HepG2 (cell line): ENCODE measurements at regions not wholly inside any gene's neighbourhood (a gene's known extent, or its start where the extent isn't known, plus 50 kb on each side); places are given as distances from the start of the nearest gene placed in this dataset.

ENCODE experiments used
- ATAC-seq: fragments of 200-7000 bp; cut with Tn5 transposase; 3 replicates; pipeline ENCODE4 v1.9.1; 2020; ENCODE audit warnings: mild to moderate bottlenecking, moderate library complexity
- BruUV-seq: library from RNA; stranded (reverse); fragments of 400-500 nt; replicated peaks from 2 replicates; lab custom pipeline; 2021; lab: Mats Ljungman, UMichigan
- CTCF ChIA-PET: fragments of 300-600 bp; formaldehyde crosslinking; extraction: SDS; loops from one replicate; lab custom pipeline; 2021; ENCODE audit warnings: low total read pairs, inconsistent platforms, low intra/inter-chr PET ratio; lab: Yijun Ruan, JAX
- POLR2A ChIA-PET: fragments of 350-600 bp; sonication (Branson Sonifier 250); formaldehyde crosslinking; loops from one replicate; lab custom pipeline; 2020; ENCODE audit warnings: antibody characterized with exemption, inconsistent platforms; lab: Yijun Ruan, JAX
- DNase-seq: peaks from one replicate; pipeline ENCODE4 v3.0.0-alpha.2; 2015; ENCODE audit warnings: low spot score
- FAIRE-seq: peaks from 3 replicates; lab custom pipeline; 2011; peaks lifted over from hg19 to GRCh38; lab: Jason Lieb, UNC
- H2AFZ ChIP-seq: one replicate; pipeline ENCODE4 v1.6.1; 2011; ENCODE audit warnings: low read length, inconsistent platforms
- H3K27ac ChIP-seq: fragments of 300-600 bp; 3 replicates; pipeline ENCODE4 v1.8.0; 2011; ENCODE audit warnings: mixed run types, mild to moderate bottlenecking, mixed read lengths, low read length, inconsistent platforms; ENCODE audit not compliant: insufficient read depth; ENCODE audit errors: extremely low read length
- H3K27me3 ChIP-seq, 2 experiments: fragments of 200-600 bp in 1 of 2; 2 replicates in 1 of 2; 3 replicates in 1 of 2; pipeline versions ENCODE4 v1.6.0 to v1.8.0; 2011; ENCODE audit warnings: low read length in 2 of 2, mild to moderate bottlenecking in 2 of 2, moderate library complexity in 2 of 2, inconsistent platforms in 1 of 2; ENCODE audit not compliant: insufficient read depth in 2 of 2, control insufficient read depth in 1 of 2
- H3K36me3 ChIP-seq, 2 experiments: fragments of 200-600 bp in 1 of 2; replicated peaks in 1 of 2; 2 replicates in 1 of 2; 3 replicates in 1 of 2; pipeline versions ENCODE4 v1.5.1 to v1.8.0; 2011; ENCODE audit warnings: low read length in 2 of 2, inconsistent platforms in 1 of 2; ENCODE audit not compliant: insufficient read depth in 2 of 2, control insufficient read depth in 1 of 2
- H3K4me1 ChIP-seq: 2 replicates; pipeline ENCODE4 v1.5.1; 2012; ENCODE audit warnings: low read length, inconsistent platforms; ENCODE audit not compliant: insufficient read depth
- H3K4me2 ChIP-seq: 2 replicates; pipeline ENCODE4 v1.6.0; 2011; ENCODE audit warnings: low read depth, low read length, inconsistent platforms
- H3K4me3 ChIP-seq, 3 experiments: fragments of 200-600 bp in 1 of 3; sonication (generic), shearing (Covaris generic) in 1 of 3; replicated peaks in 1 of 3; 2 replicates each; pipeline ENCODE4 v1.5.1; 2011 to 2016; ENCODE audit warnings: low read length in 3 of 3, inconsistent platforms in 2 of 3, low read depth in 2 of 3, mild to moderate bottlenecking in 2 of 3, control low read depth in 1 of 3, mixed read lengths in 1 of 3; ENCODE audit not compliant: insufficient read depth in 1 of 3
- H3K79me2 ChIP-seq: one replicate; pipeline ENCODE4 v1.6.1; 2011; ENCODE audit warnings: low read length, inconsistent platforms; ENCODE audit not compliant: insufficient read depth
- H3K9ac ChIP-seq: 2 replicates; pipeline ENCODE4 v1.6.0; 2011; ENCODE audit warnings: mild to moderate bottlenecking, low read depth, low read length, inconsistent platforms; ENCODE audit not compliant: insufficient read depth
- H3K9me3 ChIP-seq: 2 replicates; pipeline ENCODE4 v1.5.1; 2012; ENCODE audit warnings: mild to moderate bottlenecking, low read length
- H4K20me1 ChIP-seq: 2 replicates; pipeline ENCODE4 v1.6.0; 2011; ENCODE audit warnings: inconsistent platforms, mild to moderate bottlenecking, low read length, moderate library complexity; ENCODE audit not compliant: insufficient read depth
- AHDC1 ChIP-seq: sonication (generic); formaldehyde crosslinking; IDR thresholded peaks from 2 replicates; pipeline ENCODE4 v1.5.1; 2020; ENCODE audit warnings: mild to moderate bottlenecking, missing genetic modification reagents, borderline replicate concordance
- BATF2 ChIP-seq: sonication (generic); formaldehyde crosslinking; IDR thresholded peaks from 2 replicates; pipeline ENCODE4 v1.8.0; 2022; ENCODE audit warnings: mild to moderate bottlenecking, missing genetic modification reagents, moderate library complexity
- CBX5 ChIP-seq: sonication (generic); formaldehyde crosslinking; IDR thresholded peaks from 2 replicates; pipeline ENCODE4 v1.4.0; 2020; ENCODE audit warnings: missing genetic modification reagents, borderline replicate concordance
- GMEB2 ChIP-seq: IDR thresholded peaks from 2 replicates; pipeline ENCODE4 v1.6.1; 2016; ENCODE audit warnings: missing biosample characterization, missing genetic modification reagents, low read depth
- HMG20A ChIP-seq: IDR thresholded peaks from 2 replicates; pipeline ENCODE4 v1.6.1; 2016; ENCODE audit warnings: borderline replicate concordance
- HNF4G ChIP-seq, 2 experiments: sonication (generic) in 1 of 2; formaldehyde crosslinking in 1 of 2; IDR thresholded peaks; 2 replicates each; pipeline versions ENCODE4 v1.4.0 to v1.6.1; 2011 to 2020; ENCODE audit warnings: borderline replicate concordance in 2 of 2, low read depth in 2 of 2, mild to moderate bottlenecking in 2 of 2, low read length in 1 of 2, missing genetic modification reagents in 1 of 2, moderate library complexity in 1 of 2
- KDM5A ChIP-seq: fragments of 200-600 bp; sonication (generic); IDR thresholded peaks from 2 replicates; pipeline ENCODE4 v1.7.0; 2018; ENCODE audit warnings: antibody characterized with exemption, mild to moderate bottlenecking, low read length, borderline replicate concordance
- RELA ChIP-seq: sonication (generic); formaldehyde crosslinking; IDR thresholded peaks from 2 replicates; pipeline ENCODE4 v1.4.0; 2020; ENCODE audit warnings: missing genetic modification reagents
- SCMH1 ChIP-seq: sonication (generic); formaldehyde crosslinking; IDR thresholded peaks from 2 replicates; pipeline ENCODE4 v1.9.0; 2021; ENCODE audit warnings: missing genetic modification reagents, mild to moderate bottlenecking, borderline replicate concordance
- USF2 ChIP-seq, 2 experiments: sonication (generic) in 1 of 2; formaldehyde crosslinking in 1 of 2; IDR thresholded peaks; 2 replicates each; pipeline versions ENCODE4 v1.5.1 to v1.6.1; 2011 to 2020; ENCODE audit warnings: borderline replicate concordance in 1 of 2, low read depth in 1 of 2, low read length in 1 of 2, mild to moderate bottlenecking in 1 of 2, missing genetic modification reagents in 1 of 2, moderate library complexity in 1 of 2
- ZNF274 ChIP-seq: sonication (generic); formaldehyde crosslinking; IDR thresholded peaks from 2 replicates; pipeline ENCODE4 v1.5.1; 2020; ENCODE audit warnings: mild to moderate bottlenecking, missing genetic modification reagents
- ZNF30 ChIP-seq: sonication (generic); formaldehyde crosslinking; IDR thresholded peaks from 2 replicates; pipeline ENCODE4 v1.5.0; 2020; ENCODE audit warnings: mild to moderate bottlenecking, missing genetic modification reagents
- WGBS: methylation state at CpG from one replicate; pipeline ENCODE4 v1.1.6; 2017; ENCODE audit warnings: low lambda C conversion rate; 5-methylcytosine and 5-hydroxymethylcytosine counted together
- in situ Hi-C: cut with HindIII; loops from 2 replicates; pipeline ENCODE4 v1.10.0; 2017; ENCODE audit warnings: low pct_unique_long_range_greater_than_20kb; ENCODE audit not compliant: extremely low pct_ligation_motif_present
- intact Hi-C: fragments of 100-400 bp; cut with micrococcal nuclease; formaldehyde crosslinking; loops from one replicate; pipeline ENCODE4 v1.10.0; 2022; ENCODE audit not compliant: unreplicated experiment

- TF ChIP-seq USF2 (IDR thresholded peaks at IDR 0.05; ENCODE audit: low read depth, low read length) (no peak), USF2 (CRISPR knock-in tag; IDR thresholded peaks at IDR 0.05; ENCODE audit: borderline replicate concordance) (no peak), ZNF30 (CRISPR knock-in tag) (no peak), ZNF274 (CRISPR knock-in tag) (no peak), SCMH1 (CRISPR knock-in tag) (no peak)
These were observed 678.0 kb upstream of the KCND2 start (continued) for GRCh38 chr7:119594956-119595355.

GRCh38 chr7:119596651-119597050 is 676.3 kb upstream of the KCND2 start:
- in situ Hi-C loops (no loop called here), intact Hi-C loops (no loop called here)
- ChIA-PET CTCF (no interaction called here), POLR2A (no interaction called here)
- Histone ChIP-seq H2AFZ (no peak overlapping the region), H3K4me1 (no peaks in the 10 kb centered on the region), H3K79me2 (no peaks in the 10 kb centered on the region), H3K4me3 (no peak overlapping the region), H3K27ac (no peak overlapping the region), H3K27me3 (no peaks in the 10 kb centered on the region), H3K9me3 (no peaks in the 10 kb centered on the region), H4K20me1 (no peaks in the 10 kb centered on the region), H3K9ac (no peak overlapping the region), H3K4me2 (no peak overlapping the region), H3K36me3 (no peaks in the 10 kb centered on the region)
- no peak for DNase-seq
- 0% methylated on average over 1 of the region's 1 CpG for WGBS
- FAIRE-seq, result no peak
- no TSS peak for BruUV-seq
- ATAC-seq, result no peak
- TF ChIP-seq HNF4G (IDR thresholded peaks at IDR 0.05; ENCODE audit: borderline replicate concordance, low read depth, low read length), result no peak
- no peak for TF ChIP-seq HNF4G (CRISPR knock-in tag; IDR thresholded peaks at IDR 0.05; ENCODE audit: borderline replicate concordance, low read depth)
- TF ChIP-seq AHDC1 (CRISPR knock-in tag), result no peak
- TF ChIP-seq GMEB2, result no peak
- no peak for TF ChIP-seq CBX5 (CRISPR knock-in tag)
- no peak for TF ChIP-seq KDM5A
- TF ChIP-seq BATF2 (CRISPR knock-in tag), result no peak
- TF ChIP-seq RELA (CRISPR knock-in tag), result no peak
- no peak for TF ChIP-seq HMG20A (CRISPR knock-in tag)
